WTC11 (cell line): ENCODE measurements at regions not wholly inside any gene's neighbourhood (a gene's known extent, or its start where the extent isn't known, plus 50 kb on each side); places are given as distances from the start of the nearest gene placed in this dataset.
"Not testable (repeated sequence)": the region's sequence is repeated elsewhere in the genome, so short reads cannot be mapped to it uniquely, and the experiment has no call there.

Experiments
- ATAC-seq: fragments of 200-7000 bp; cut with Tn5 transposase; 2 replicates; pipeline ENCODE4 v1.10.0; 2021; ENCODE audit warnings: mild to moderate bottlenecking, moderate library complexity
- CTCF ChIA-PET: fragments of 300-600 bp; sonication (Branson Sonifier 250); formaldehyde crosslinking; loops from one replicate; lab custom pipeline; 2021; ENCODE audit warnings: antibody characterized with exemption; lab: Charles Lee
- POLR2A ChIA-PET: fragments of 350-600 bp; sonication (Branson Sonifier 250); formaldehyde crosslinking; loops from one replicate; lab custom pipeline; 2021; ENCODE audit warnings: antibody characterized with exemption; lab: Charles Lee
- DNase-seq: peaks from one replicate; pipeline ENCODE4 v3.0.0; 2021; ENCODE audit warnings: low spot score
- H3K27ac Mint-ChIP-seq: 2 replicates; pipeline ENCODE4 v1.8.0; 2021; ENCODE audit warnings: mixed read lengths
- H3K27me3 Mint-ChIP-seq: 2 replicates; pipeline ENCODE4 v1.8.0; 2021; ENCODE audit warnings: low read depth, mild to moderate bottlenecking, moderate library complexity, mixed read lengths
- H3K36me3 Mint-ChIP-seq: 2 replicates; pipeline ENCODE4 v1.8.0; 2021; ENCODE audit warnings: mixed read lengths
- H3K4me1 Mint-ChIP-seq: 2 replicates; pipeline ENCODE4 v1.8.0; 2022; ENCODE audit warnings: mixed read lengths
- H3K4me3 Mint-ChIP-seq: 2 replicates; pipeline ENCODE4 v1.8.0; 2021; ENCODE audit warnings: mild to moderate bottlenecking, moderate library complexity, mixed read lengths
- H3K9me3 Mint-ChIP-seq: 2 replicates; pipeline ENCODE4 v1.8.0; 2021; ENCODE audit warnings: mixed read lengths
- CREM ChIP-seq: sonication (generic); formaldehyde crosslinking; IDR thresholded peaks from 2 replicates; pipeline ENCODE4 v1.8.1; 2022; ENCODE audit warnings: mild to moderate bottlenecking, missing genetic modification reagents, moderate library complexity
- ETV6 ChIP-seq: sonication (generic); formaldehyde crosslinking; IDR thresholded peaks from 2 replicates; pipeline ENCODE4 v1.8.1; 2022; ENCODE audit warnings: mild to moderate bottlenecking, missing genetic modification reagents
- FOXK1 ChIP-seq: sonication (generic); formaldehyde crosslinking; IDR thresholded peaks from 2 replicates; pipeline ENCODE4 v1.8.0; 2022; ENCODE audit warnings: mild to moderate bottlenecking, moderate library complexity, missing genetic modification reagents
- JAZF1 ChIP-seq: fragments of 250-450 bp; sonication (Bioruptor Pico); IDR thresholded peaks from 2 replicates; pipeline ENCODE4 v1.9.0; 2021; ENCODE audit warnings: moderate library complexity, mild to moderate bottlenecking, inconsistent platforms
- NFYB ChIP-seq: sonication (generic); formaldehyde crosslinking; conservative IDR thresholded peaks from 2 replicates; pipeline ENCODE4 v1.8.0; 2022; ENCODE audit warnings: low read depth, missing genetic modification reagents
- NR3C1 ChIP-seq: sonication (generic); formaldehyde crosslinking; conservative IDR thresholded peaks from 2 replicates; pipeline ENCODE4 v1.8.1; 2023; ENCODE audit warnings: low read depth, mild to moderate bottlenecking, missing genetic modification reagents
- OVOL2 ChIP-seq: fragments of 250-450 bp; sonication (Bioruptor Pico); IDR thresholded peaks from 2 replicates; pipeline ENCODE4 v1.9.0; 2021; ENCODE audit warnings: mild to moderate bottlenecking, borderline replicate concordance
- SMAD3 ChIP-seq: sonication (generic); formaldehyde crosslinking; IDR thresholded peaks from 2 replicates; pipeline ENCODE4 v1.8.0; 2022; ENCODE audit warnings: missing genetic modification reagents, mild to moderate bottlenecking, borderline replicate concordance
- ZBTB21 ChIP-seq: sonication (generic); formaldehyde crosslinking; IDR thresholded peaks from 2 replicates; pipeline ENCODE4 v1.8.1; 2023; ENCODE audit warnings: mild to moderate bottlenecking, missing genetic modification reagents, borderline replicate concordance
- ZNF219 ChIP-seq: sonication (generic); formaldehyde crosslinking; IDR thresholded peaks from 2 replicates; pipeline ENCODE4 v1.8.0; 2023; ENCODE audit warnings: missing genetic modification reagents, mild to moderate bottlenecking, borderline replicate concordance
- ZNF263 ChIP-seq: sonication (generic); formaldehyde crosslinking; IDR thresholded peaks from 2 replicates; pipeline ENCODE4 v1.8.1; 2022; ENCODE audit warnings: low read depth, mild to moderate bottlenecking, moderate library complexity, missing genetic modification reagents
- ZNF671 ChIP-seq: fragments of 250-450 bp; sonication (Bioruptor Pico); IDR thresholded peaks from 2 replicates; pipeline ENCODE4 v1.8.0; 2021; ENCODE audit warnings: mild to moderate bottlenecking
- TF ChIP-seq, protein P1 (sequence below): sonication (generic); formaldehyde crosslinking; IDR thresholded peaks from 2 replicates; pipeline ENCODE4 v1.8.1; 2023; ENCODE audit warnings: mild to moderate bottlenecking, missing genetic modification reagents, moderate library complexity
- TF ChIP-seq, protein P2 (sequence below): sonication (generic); formaldehyde crosslinking; IDR thresholded peaks from 2 replicates; pipeline ENCODE4 v1.8.1; 2022; ENCODE audit warnings: mild to moderate bottlenecking, moderate library complexity, missing genetic modification reagents
- TF ChIP-seq, protein P3 (sequence below): fragments of 200-600 bp; IDR thresholded peaks from 2 replicates; pipeline ENCODE4 v1.8.0; 2022; ENCODE audit warnings: antibody characterized with exemption
- TF ChIP-seq, protein P4 (sequence below): sonication (generic); formaldehyde crosslinking; IDR thresholded peaks from 2 replicates; pipeline ENCODE4 v1.8.1; 2022; ENCODE audit warnings: low read depth, mild to moderate bottlenecking, moderate library complexity, missing genetic modification reagents, borderline replicate concordance
- TF ChIP-seq, protein P5 (sequence below): sonication (generic); formaldehyde crosslinking; IDR thresholded peaks from 2 replicates; pipeline ENCODE4 v1.8.0; 2023; ENCODE audit warnings: missing genetic modification reagents, mild to moderate bottlenecking, borderline replicate concordance

DNA sequence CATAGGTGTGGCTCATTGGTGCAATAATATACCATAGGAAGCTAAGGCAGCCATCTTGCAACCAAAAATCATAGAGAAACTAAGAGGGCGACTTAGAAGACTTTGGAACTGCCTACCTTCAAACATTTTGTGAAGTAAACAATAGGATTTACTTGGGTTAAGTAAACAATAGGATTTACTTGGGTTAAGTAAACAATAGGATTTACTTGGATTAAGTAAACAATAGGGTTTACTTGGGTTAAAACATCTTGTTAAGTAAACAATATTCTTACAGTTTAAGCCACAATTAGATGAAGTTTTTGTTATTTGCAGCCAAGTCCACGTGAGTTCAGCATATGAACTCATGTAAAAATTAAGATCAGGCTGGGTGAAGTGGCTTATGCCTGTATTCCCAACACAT lies 722.4 kb upstream of the AUTS2 start:
- Mint-ChIP-seq H3K27ac (no peak overlapping the region), H3K4me3 (no peak overlapping the region), H3K27me3 (no peaks in the 10 kb centered on the region; the same call in 1 of the 2 replicates), H3K36me3 (no peaks in the 10 kb centered on the region), H3K4me1 (no peaks in the 10 kb centered on the region), H3K9me3 (peaks cover 20% of the 10 kb centered on the region)
- no peak for ATAC-seq
- DNase-seq: no peak
- ChIA-PET CTCF (no interaction called here), POLR2A (no interaction called here)
- TF ChIP-seq ETV6 (no peak), CREM (CRISPR knock-in tag) (no peak), OVOL2 (no peak), ZNF263 (no peak)

DNA sequence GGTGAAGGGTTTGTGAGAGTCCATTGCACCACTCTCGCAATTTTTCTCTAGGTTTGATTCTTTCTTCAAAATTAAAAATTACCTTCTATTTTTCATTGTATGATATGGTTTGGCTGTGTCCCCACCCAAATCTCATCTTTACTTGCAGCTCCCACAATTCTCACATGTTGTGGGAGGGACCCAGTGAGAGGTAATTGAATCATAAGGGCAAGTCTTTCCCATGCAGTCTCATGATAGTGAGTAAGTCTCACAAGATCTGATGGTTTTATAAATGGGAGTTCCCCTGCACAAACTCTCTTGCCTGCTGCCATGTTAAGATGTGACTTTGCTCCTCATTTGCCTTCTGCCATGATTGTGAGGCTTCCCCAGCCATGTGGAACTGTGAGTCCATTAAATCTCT lies 711.2 kb upstream of the AUTS2 start:
- H3K27me3 Mint-ChIP-seq, H3K27ac Mint-ChIP-seq, CTCF ChIA-PET, H3K4me3 Mint-ChIP-seq, ATAC-seq, POLR2A ChIA-PET, H3K4me1 Mint-ChIP-seq, DNase-seq, H3K9me3 Mint-ChIP-seq, H3K36me3 Mint-ChIP-seq: not testable (repeated sequence)

DNA sequence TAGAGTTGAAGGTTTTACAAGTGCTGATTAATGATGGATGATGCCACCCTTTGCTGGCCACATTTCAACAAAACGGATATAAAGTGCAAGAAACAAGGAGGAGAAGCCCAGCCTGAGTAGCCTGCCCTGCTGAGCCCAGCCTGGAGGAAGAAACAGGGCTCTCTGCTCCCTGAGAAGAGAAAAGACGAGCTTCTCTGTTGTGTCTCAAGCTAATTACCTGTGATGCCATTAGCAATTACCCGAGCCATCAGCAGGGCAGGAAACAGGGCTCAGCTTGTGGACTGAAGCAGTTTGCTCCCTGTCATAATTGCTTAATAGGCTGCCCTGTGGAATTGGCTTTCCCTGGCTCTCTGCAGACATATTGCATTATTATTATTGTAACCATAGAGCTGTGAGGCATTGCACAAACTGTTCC lies 709.3 kb upstream of the AUTS2 start:
- no peaks in the 10 kb centered on the region for H3K27me3 Mint-ChIP-seq
- POLR2A ChIA-PET: interaction anchor here (1.3 kb wide), 1 partner anchor 21 kb away, joined by 3 read pairs; no protein-coding TSS in a partner anchor
- CTCF ChIA-PET: interaction anchor here (1.1 kb wide), 1 partner anchor 17 kb away, joined by 3 read pairs; no protein-coding TSS in a partner anchor

More for the DNA sequence above, 709.3 kb upstream of the AUTS2 start:
- no peak overlapping the region for H3K4me3 Mint-ChIP-seq
- TF ChIP-seq, protein P1, sequence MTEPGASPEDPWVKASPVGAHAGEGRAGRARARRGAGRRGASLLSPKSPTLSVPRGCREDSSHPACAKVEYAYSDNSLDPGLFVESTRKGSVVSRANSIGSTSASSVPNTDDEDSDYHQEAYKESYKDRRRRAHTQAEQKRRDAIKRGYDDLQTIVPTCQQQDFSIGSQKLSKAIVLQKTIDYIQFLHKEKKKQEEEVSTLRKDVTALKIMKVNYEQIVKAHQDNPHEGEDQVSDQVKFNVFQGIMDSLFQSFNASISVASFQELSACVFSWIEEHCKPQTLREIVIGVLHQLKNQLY (CRISPR knock-in tag): no peak
- TF ChIP-seq ZNF219 (CRISPR knock-in tag): no peak
- TF ChIP-seq JAZF1 (CRISPR knock-in tag): no peak
- no peak for TF ChIP-seq NR3C1 (CRISPR knock-in tag)
- TF ChIP-seq, protein P2, sequence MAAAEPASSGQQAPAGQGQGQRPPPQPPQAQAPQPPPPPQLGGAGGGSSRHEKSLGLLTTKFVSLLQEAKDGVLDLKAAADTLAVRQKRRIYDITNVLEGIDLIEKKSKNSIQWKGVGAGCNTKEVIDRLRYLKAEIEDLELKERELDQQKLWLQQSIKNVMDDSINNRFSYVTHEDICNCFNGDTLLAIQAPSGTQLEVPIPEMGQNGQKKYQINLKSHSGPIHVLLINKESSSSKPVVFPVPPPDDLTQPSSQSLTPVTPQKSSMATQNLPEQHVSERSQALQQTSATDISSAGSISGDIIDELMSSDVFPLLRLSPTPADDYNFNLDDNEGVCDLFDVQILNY (CRISPR knock-in tag): no peak
- no peak for TF ChIP-seq SMAD3 (CRISPR knock-in tag)
- TF ChIP-seq, protein P3, sequence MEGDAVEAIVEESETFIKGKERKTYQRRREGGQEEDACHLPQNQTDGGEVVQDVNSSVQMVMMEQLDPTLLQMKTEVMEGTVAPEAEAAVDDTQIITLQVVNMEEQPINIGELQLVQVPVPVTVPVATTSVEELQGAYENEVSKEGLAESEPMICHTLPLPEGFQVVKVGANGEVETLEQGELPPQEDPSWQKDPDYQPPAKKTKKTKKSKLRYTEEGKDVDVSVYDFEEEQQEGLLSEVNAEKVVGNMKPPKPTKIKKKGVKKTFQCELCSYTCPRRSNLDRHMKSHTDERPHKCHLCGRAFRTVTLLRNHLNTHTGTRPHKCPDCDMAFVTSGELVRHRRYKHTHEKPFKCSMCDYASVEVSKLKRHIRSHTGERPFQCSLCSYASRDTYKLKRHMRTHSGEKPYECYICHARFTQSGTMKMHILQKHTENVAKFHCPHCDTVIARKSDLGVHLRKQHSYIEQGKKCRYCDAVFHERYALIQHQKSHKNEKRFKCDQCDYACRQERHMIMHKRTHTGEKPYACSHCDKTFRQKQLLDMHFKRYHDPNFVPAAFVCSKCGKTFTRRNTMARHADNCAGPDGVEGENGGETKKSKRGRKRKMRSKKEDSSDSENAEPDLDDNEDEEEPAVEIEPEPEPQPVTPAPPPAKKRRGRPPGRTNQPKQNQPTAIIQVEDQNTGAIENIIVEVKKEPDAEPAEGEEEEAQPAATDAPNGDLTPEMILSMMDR: no peak
- no peak for TF ChIP-seq ZBTB21 (CRISPR knock-in tag)
- no peak for TF ChIP-seq ZNF671 (CRISPR knock-in tag)
- TF ChIP-seq, protein P4, sequence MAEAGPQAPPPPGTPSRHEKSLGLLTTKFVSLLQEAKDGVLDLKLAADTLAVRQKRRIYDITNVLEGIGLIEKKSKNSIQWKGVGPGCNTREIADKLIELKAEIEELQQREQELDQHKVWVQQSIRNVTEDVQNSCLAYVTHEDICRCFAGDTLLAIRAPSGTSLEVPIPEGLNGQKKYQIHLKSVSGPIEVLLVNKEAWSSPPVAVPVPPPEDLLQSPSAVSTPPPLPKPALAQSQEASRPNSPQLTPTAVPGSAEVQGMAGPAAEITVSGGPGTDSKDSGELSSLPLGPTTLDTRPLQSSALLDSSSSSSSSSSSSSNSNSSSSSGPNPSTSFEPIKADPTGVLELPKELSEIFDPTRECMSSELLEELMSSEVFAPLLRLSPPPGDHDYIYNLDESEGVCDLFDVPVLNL: no peak
- no peak for TF ChIP-seq NFYB (CRISPR knock-in tag)
- no peak for TF ChIP-seq FOXK1
- TF ChIP-seq, protein P5, sequence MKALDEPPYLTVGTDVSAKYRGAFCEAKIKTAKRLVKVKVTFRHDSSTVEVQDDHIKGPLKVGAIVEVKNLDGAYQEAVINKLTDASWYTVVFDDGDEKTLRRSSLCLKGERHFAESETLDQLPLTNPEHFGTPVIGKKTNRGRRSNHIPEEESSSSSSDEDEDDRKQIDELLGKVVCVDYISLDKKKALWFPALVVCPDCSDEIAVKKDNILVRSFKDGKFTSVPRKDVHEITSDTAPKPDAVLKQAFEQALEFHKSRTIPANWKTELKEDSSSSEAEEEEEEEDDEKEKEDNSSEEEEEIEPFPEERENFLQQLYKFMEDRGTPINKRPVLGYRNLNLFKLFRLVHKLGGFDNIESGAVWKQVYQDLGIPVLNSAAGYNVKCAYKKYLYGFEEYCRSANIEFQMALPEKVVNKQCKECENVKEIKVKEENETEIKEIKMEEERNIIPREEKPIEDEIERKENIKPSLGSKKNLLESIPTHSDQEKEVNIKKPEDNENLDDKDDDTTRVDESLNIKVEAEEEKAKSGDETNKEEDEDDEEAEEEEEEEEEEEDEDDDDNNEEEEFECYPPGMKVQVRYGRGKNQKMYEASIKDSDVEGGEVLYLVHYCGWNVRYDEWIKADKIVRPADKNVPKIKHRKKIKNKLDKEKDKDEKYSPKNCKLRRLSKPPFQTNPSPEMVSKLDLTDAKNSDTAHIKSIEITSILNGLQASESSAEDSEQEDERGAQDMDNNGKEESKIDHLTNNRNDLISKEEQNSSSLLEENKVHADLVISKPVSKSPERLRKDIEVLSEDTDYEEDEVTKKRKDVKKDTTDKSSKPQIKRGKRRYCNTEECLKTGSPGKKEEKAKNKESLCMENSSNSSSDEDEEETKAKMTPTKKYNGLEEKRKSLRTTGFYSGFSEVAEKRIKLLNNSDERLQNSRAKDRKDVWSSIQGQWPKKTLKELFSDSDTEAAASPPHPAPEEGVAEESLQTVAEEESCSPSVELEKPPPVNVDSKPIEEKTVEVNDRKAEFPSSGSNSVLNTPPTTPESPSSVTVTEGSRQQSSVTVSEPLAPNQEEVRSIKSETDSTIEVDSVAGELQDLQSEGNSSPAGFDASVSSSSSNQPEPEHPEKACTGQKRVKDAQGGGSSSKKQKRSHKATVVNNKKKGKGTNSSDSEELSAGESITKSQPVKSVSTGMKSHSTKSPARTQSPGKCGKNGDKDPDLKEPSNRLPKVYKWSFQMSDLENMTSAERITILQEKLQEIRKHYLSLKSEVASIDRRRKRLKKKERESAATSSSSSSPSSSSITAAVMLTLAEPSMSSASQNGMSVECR (CRISPR knock-in tag): no peak
- TF ChIP-seq, all 79 proteins: peak for 0
- no peak overlapping the region for H3K27ac Mint-ChIP-seq
- ATAC-seq (no peak), DNase-seq (no peak)
- H3K36me3 Mint-ChIP-seq: no peaks in the 10 kb centered on the region
- peaks cover 9% of the 10 kb centered on the region; the same call in 1 of the 2 replicates for H3K9me3 Mint-ChIP-seq
- no peaks in the 10 kb centered on the region for H3K4me1 Mint-ChIP-seq
